ENCODE measurements at regions not wholly inside any gene's neighbourhood (a gene's known extent, or its start where the extent isn't known, plus 50 kb on each side); places are given as distances from the start of the nearest gene placed in this dataset.

DNA sequence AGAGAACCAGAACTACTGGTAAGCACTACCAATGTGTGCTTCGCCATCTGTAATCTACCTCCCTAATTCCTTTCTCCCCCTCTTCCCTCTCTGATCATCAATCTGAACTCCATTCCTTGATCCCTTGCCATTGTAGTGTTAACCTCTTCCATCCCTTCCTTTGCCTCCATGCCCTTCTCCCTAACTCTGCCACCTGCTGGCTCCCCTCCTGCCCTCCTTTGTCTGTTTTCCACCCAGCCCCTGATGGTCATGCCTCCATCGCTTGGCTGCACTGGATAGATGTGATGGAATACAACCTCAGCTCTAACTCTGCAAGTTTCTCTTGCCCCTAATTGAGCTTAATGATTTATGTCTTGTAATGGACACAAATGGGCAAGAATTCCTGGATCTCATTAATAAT, 108.2 kb upstream of the ASIC2 start:
- Histone ChIP-seq H3K36me3 (replicated peaks in 1 of 2; ENCODE audit: control insufficient read depth in 1 of 2, insufficient read depth in 2 of 2, low read length in 2 of 2) (no peaks in the 10 kb centered on the region), H4K20me1 (ENCODE audit: insufficient read depth, low read length) (no peaks in the 10 kb centered on the region), H3K27ac (ENCODE audit: extremely low read length, insufficient read depth, low read length) (no peak overlapping the region), H2AFZ (ENCODE audit: low read length) (no peak overlapping the region), H3K9ac (ENCODE audit: insufficient read depth, low read depth, low read length) (no peak overlapping the region), H3K27me3 (ENCODE audit: control insufficient read depth in 1 of 2, insufficient read depth in 2 of 2, low read length in 2 of 2) (no peaks in the 10 kb centered on the region), H3K4me1 (ENCODE audit: insufficient read depth, low read length) (no peaks in the 10 kb centered on the region), H3K79me2 (ENCODE audit: insufficient read depth, low read length) (no peaks in the 10 kb centered on the region), H3K4me2 (ENCODE audit: low read depth, low read length) (no peak overlapping the region), H3K9me3 (ENCODE audit: low read length) (peaks cover 16% of the 10 kb centered on the region), H3K4me3 (replicated peaks in 1 of 3; ENCODE audit: insufficient read depth in 1 of 3, low read depth in 2 of 3, low read length in 3 of 3) (no peak overlapping the region)
- intact Hi-C loops (cut with micrococcal nuclease; ENCODE audit: unreplicated experiment), result no loop called here
- TF ChIP-seq TCF12 (IDR thresholded peaks at IDR 0.05) (no peak), TCF12 (CRISPR knock-in tag; IDR thresholded peaks at IDR 0.05) (no peak), ZNF34 (CRISPR knock-in tag; IDR thresholded peaks at IDR 0.05; ENCODE audit: borderline replicate concordance) (no peak), GZF1 (CRISPR knock-in tag; IDR thresholded peaks at IDR 0.05) (no peak), NBN (conservative IDR thresholded peaks at IDR 0.05) (no peak), ZNF446 (CRISPR knock-in tag; IDR thresholded peaks at IDR 0.05) (no peak), SALL2 (CRISPR knock-in tag; IDR thresholded peaks at IDR 0.05) (no peak), PLRG1 (conservative IDR thresholded peaks at IDR 0.05) (no peak), ZNF704 (CRISPR knock-in tag; IDR thresholded peaks at IDR 0.05; ENCODE audit: borderline replicate concordance) (no peak), ZMYM3 (CRISPR knock-in tag; IDR thresholded peaks at IDR 0.05) (no peak), TAF1 (CRISPR knock-in tag; IDR thresholded peaks at IDR 0.05) (no peak), EZH2 (conservative IDR thresholded peaks at IDR 0.05; ENCODE audit: low read depth, low read length) (no peak), ZNF292 (CRISPR knock-in tag; IDR thresholded peaks at IDR 0.05; ENCODE audit: borderline replicate concordance, low read depth) (no peak), LBX2 (CRISPR knock-in tag; IDR thresholded peaks at IDR 0.05; ENCODE audit: borderline replicate concordance) (no peak), MTA3 (CRISPR knock-in tag; IDR thresholded peaks at IDR 0.05) (no peak)
- no peak for ATAC-seq
- BruUV-seq (replicated peaks), result no TSS peak
- CTCF ChIA-PET (ENCODE audit: low intra/inter-chr PET ratio, low total read pairs), result no interaction called here
- 16% methylated on average over 2 of the region's 2 CpGs for WGBS (ENCODE audit: low lambda C conversion rate)
- in situ Hi-C loops (cut with HindIII; ENCODE audit: extremely low pct_ligation_motif_present, low pct_unique_long_range_greater_than_20kb), result no loop called here
- POLR2A ChIA-PET, result no interaction called here
- no peak for FAIRE-seq
- no peak for DNase-seq (ENCODE audit: low spot score)

All from HepG2 (cell line).